MM.1S (cell line): ENCODE measurements at regions not wholly inside any gene's neighbourhood (a gene's known extent, or its start where the extent isn't known, plus 50 kb on each side); places are given as distances from the start of the nearest gene placed in this dataset.

ENCODE experiments used
- CTCF ChIP-seq: fragments of 300-600 bp; sonication (generic); IDR thresholded peaks from 2 replicates; pipeline ENCODE4 v1.5.1; 2016; ENCODE audit warnings: antibody characterized with exemption, low read length, mixed read lengths
- EZH2 ChIP-seq: fragments of 300-600 bp; sonication (generic); optimal IDR thresholded peaks from 2 replicates; pipeline ENCODE3; 2017; ENCODE audit warnings: low read depth, mild to moderate bottlenecking, antibody characterized with exemption, low read length, mixed read lengths

- TF ChIP-seq CTCF: no peak
- no peak for TF ChIP-seq EZH2
Measured at GRCh38 chr5:97943036-97943435, 760.0 kb upstream of the RIOK2 start.
